Mammary epithelial cell (primary cell): ENCODE measurements at regions not wholly inside any gene's neighbourhood (a gene's known extent, or its start where the extent isn't known, plus 50 kb on each side); places are given as distances from the start of the nearest gene placed in this dataset.

ENCODE experiments used
- CTCF ChIP-seq, 2 donors: IDR thresholded peaks in 1 of 2; conservative IDR thresholded peaks in 1 of 2; 2 replicates each; pipeline ENCODE4 v1.5.1; 2011 to 2012; ENCODE audit warnings: inconsistent platforms in 2 of 2, low read length in 2 of 2, mild to moderate bottlenecking in 2 of 2, control low read depth in 1 of 2, low read depth in 1 of 2; ENCODE audit not compliant: insufficient read depth in 1 of 2; ENCODE audit errors: extremely low read depth in 1 of 2
- EZH2 ChIP-seq: IDR thresholded peaks from 2 replicates; pipeline ENCODE4 v1.6.1; 2012; ENCODE audit warnings: low read length, inconsistent platforms, borderline replicate concordance

DNA sequence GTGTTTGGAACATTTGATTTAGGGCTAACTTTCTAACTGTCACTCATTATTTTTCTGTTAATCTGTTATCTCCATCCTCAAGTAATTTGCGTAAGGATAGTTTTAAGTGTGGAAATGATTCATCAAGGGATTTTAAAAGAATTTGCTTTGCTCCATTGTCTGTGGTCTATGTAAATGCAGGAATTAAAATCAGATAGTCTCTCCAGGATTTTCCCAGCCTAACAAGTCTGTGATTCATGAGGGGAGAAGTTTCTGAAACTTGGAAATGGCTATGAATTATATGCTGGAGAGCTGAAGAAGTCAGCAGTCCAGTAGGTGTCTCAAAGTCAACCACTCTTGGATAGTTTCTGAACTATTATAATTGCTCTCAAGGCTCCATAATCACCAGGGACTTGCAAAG is 264.5 kb downstream of the MRPL39 start:
- no peak for TF ChIP-seq CTCF (conservative IDR thresholded peaks at IDR 0.05 in 1 of 2, IDR thresholded peaks at IDR 0.05 in 1 of 2; ENCODE audit: extremely low read depth in 1 of 2, insufficient read depth in 1 of 2, low read depth in 1 of 2, low read length in 2 of 2)
- no peak for TF ChIP-seq EZH2
